ENCODE measurements at regions not wholly inside any gene's neighbourhood (a gene's known extent, or its start where the extent isn't known, plus 50 kb on each side); places are given as distances from the start of the nearest gene placed in this dataset.

DNA sequence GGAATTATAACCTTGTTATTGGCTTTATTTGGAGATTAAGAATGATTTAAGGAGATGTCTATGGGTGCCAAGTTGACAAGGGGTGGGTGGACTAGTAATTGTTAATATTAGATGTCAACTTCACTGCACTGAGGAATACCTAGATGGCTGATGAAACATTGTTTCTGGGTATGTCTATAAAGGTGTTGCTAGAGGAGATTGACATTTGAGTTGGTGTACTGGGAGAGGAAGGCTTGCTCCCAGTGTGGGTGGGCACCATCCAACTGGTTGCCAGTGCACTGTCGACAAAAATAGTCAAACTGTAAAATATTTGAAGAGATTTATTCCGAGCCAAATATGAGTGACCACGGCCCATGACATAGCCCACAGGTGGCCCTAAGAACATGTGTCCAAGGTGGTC is 378.8 kb downstream of the NDFIP2 start:
- TF ChIP-seq, protein P1, sequence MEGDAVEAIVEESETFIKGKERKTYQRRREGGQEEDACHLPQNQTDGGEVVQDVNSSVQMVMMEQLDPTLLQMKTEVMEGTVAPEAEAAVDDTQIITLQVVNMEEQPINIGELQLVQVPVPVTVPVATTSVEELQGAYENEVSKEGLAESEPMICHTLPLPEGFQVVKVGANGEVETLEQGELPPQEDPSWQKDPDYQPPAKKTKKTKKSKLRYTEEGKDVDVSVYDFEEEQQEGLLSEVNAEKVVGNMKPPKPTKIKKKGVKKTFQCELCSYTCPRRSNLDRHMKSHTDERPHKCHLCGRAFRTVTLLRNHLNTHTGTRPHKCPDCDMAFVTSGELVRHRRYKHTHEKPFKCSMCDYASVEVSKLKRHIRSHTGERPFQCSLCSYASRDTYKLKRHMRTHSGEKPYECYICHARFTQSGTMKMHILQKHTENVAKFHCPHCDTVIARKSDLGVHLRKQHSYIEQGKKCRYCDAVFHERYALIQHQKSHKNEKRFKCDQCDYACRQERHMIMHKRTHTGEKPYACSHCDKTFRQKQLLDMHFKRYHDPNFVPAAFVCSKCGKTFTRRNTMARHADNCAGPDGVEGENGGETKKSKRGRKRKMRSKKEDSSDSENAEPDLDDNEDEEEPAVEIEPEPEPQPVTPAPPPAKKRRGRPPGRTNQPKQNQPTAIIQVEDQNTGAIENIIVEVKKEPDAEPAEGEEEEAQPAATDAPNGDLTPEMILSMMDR (IDR thresholded peaks at IDR 0.05): no peak
- no peak for TF ChIP-seq NR3C1 (CRISPR knock-in tag; conservative IDR thresholded peaks at IDR 0.05; ENCODE audit: low read depth)
- no peak for TF ChIP-seq EMX1 (CRISPR knock-in tag; IDR thresholded peaks at IDR 0.05)
- TF ChIP-seq ESRRA (CRISPR knock-in tag; IDR thresholded peaks at IDR 0.05; ENCODE audit: borderline replicate concordance): no peak
- no peak for TF ChIP-seq JUN (CRISPR knock-in tag; IDR thresholded peaks at IDR 0.05)
- TF ChIP-seq ZNF317 (CRISPR knock-in tag; IDR thresholded peaks at IDR 0.05; ENCODE audit: borderline replicate concordance, low read depth): no peak
- TF ChIP-seq RELA (CRISPR knock-in tag; IDR thresholded peaks at IDR 0.05; ENCODE audit: borderline replicate concordance): no peak
- TF ChIP-seq, protein P2, sequence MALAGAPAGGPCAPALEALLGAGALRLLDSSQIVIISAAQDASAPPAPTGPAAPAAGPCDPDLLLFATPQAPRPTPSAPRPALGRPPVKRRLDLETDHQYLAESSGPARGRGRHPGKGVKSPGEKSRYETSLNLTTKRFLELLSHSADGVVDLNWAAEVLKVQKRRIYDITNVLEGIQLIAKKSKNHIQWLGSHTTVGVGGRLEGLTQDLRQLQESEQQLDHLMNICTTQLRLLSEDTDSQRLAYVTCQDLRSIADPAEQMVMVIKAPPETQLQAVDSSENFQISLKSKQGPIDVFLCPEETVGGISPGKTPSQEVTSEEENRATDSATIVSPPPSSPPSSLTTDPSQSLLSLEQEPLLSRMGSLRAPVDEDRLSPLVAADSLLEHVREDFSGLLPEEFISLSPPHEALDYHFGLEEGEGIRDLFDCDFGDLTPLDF (CRISPR knock-in tag; IDR thresholded peaks at IDR 0.05): no peak
